ENCODE measurements at regions not wholly inside any gene's neighbourhood (a gene's known extent, or its start where the extent isn't known, plus 50 kb on each side); places are given as distances from the start of the nearest gene placed in this dataset.
"Not testable (repeated sequence)": the region's sequence is repeated elsewhere in the genome, so short reads cannot be mapped to it uniquely, and the experiment has no call there.

DNA sequence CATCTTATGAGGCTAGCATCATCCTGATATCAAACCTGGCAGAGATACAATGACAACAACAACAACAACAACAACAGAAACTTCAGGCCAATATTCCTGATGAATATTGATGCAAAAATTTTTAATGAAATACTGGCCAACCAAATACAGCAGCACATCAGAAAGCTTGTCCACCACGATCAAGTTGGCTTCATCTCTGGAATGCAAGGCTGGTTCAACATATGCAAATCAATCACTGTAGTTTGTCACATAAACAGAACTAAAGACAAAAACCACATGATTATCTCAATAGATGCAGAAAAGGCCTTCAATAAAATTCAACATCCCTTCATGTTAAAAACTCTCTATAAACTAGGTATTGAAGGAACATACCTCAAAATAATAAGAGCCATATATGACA lies 397.3 kb downstream of the RAP2B start:
- TF ChIP-seq, protein P1, sequence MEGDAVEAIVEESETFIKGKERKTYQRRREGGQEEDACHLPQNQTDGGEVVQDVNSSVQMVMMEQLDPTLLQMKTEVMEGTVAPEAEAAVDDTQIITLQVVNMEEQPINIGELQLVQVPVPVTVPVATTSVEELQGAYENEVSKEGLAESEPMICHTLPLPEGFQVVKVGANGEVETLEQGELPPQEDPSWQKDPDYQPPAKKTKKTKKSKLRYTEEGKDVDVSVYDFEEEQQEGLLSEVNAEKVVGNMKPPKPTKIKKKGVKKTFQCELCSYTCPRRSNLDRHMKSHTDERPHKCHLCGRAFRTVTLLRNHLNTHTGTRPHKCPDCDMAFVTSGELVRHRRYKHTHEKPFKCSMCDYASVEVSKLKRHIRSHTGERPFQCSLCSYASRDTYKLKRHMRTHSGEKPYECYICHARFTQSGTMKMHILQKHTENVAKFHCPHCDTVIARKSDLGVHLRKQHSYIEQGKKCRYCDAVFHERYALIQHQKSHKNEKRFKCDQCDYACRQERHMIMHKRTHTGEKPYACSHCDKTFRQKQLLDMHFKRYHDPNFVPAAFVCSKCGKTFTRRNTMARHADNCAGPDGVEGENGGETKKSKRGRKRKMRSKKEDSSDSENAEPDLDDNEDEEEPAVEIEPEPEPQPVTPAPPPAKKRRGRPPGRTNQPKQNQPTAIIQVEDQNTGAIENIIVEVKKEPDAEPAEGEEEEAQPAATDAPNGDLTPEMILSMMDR (IDR thresholded peaks at IDR 0.05) = not testable (repeated sequence)
- TF ChIP-seq POLR2A (IDR thresholded peaks at IDR 0.05) = not testable (repeated sequence)

Measured in adrenal gland (tissue), 5 donors.